ENCODE measurements at regions not wholly inside any gene's neighbourhood (a gene's known extent, or its start where the extent isn't known, plus 50 kb on each side); places are given as distances from the start of the nearest gene placed in this dataset.
"Not testable (repeated sequence)": the region's sequence is repeated elsewhere in the genome, so short reads cannot be mapped to it uniquely, and the experiment has no call there.

DNA sequence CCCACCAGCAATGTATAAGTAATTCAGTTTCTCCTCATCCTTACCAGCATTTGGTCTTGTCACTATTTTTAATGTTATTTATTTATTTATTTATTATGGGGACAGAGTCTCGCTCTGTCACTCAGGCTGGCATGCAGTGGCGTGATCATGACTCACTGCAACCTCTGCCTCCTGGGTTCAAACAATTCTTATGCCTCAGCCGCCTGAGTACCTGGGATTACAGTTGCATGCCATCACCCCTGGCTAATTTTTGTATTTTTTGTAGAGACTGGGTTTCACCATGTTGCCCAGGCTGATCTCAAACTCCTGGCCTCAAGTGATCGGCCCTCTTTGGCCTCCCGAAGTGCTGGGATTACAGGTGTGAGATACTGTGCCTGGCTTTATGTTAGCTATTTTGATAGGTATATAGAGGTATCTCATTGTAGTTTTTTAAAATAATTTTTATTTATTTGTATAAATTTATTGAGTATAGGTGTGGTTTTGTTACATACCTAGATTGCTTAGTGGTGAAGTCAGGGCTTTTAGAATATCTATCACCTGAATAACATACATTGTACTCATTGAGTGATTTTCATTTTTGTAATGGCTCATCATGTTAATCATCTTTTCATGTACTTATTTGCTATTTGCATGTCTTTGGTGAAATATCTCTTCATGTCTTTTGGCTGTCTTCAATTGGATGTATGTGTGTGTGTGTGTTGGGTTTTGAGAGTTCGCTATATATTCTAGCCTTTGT is 53.3 kb downstream of the TANC2 start:
- no peak for DNase-seq (ENCODE audit: low read depth)

DNA sequence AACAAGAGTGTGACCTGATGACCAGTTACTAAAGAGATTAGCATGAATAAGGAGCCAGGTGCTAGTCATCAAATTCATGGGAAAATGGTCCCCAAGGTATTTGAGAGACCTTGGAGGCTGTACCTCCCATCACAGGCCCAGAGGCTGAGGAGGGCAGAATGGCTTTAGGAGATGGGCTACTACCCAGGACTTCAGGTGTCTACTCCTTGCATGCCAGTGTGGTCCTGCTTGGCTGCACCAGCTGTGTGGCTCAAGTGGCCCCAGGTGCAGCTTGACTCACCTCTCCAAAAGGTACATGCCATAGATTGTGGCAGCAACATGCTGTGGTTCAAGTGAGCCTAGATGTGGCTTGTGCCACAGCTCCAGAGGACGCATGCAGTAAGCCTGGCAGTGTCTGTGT is 56.5 kb downstream of the TANC2 start:
- no peak for DNase-seq (ENCODE audit: low read depth)

DNA sequence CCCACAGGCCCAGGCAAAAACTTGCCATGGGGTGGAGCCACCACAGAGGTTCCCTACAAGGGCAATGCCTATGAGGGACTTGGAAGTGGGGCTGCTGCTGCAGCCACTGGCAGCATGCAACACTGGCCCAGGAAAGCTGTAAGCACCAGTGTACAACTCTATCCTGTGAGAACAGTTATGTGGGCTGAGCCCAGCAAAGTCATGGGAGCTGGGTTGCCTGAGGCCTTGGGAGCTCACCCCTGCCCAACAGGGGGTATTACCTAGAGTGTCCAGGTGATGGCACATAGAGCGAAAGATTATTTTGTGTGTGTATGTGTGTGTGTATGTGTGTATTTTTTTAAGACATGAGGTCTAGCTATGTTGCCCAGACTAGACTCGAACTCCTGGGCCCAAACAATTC is 57.0 kb downstream of the TANC2 start:
- no peak for DNase-seq (ENCODE audit: low read depth)

DNA sequence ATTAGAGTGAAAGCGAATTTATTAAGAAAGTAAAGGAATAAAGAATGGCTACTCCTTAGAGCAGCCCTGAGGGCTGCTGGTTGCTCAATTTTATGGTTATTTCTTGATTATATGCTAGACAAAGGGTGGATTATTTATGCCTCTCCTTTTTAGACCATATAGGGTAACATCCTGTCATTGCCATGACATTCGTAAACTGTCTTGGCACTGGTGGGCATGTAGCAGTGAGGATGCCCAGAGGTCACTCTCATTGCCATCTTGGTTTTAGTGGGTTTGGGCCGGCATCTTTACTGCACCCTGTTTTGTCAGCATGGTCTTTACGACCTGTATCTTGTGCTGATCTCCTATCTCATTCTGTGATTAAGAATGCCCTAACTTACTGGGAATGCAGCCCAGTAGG is 58.2 kb downstream of the TANC2 start:
- DNase-seq (ENCODE audit: low read depth), result peak; percentile 63

DNA sequence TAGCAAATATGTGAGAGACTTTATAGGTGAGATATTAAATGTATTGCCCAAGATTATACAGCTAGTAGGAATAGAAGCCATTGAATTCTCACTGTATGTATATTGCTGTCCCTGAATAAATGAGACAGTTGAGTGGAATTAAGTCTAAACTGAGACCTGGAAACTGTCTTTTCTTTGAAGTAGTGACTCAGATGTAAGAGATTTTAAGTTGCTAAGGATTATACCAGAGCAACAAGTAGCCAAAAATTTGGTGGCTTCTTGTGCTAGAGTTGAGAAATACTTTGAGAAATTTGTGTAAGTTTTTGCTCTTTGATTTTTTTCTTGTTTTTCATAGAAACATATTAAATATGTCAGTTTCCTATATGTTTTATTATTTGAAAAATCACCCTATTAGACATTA is 58.7 kb downstream of the TANC2 start:
- peak; percentile 51 for DNase-seq (ENCODE audit: low read depth)

DNA sequence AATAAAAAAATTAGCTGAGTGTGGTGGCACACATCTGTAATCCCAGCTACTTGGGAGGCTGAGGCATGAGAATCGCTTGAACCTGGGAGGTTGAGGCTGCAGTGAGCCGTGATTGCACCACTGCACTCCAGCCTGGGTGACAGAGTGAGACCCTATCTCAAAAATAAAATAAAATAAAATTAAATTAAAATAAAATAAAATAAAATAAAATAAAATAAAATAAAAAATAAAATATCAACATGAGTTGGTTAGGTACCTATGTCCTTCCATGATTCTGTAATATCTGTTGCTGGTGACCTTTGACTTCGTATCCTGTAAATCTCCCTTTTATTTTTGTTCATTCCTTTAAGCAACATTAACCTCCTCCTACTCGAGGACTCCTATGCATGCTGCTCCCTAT is 59.6 kb downstream of the TANC2 start:
- not testable (repeated sequence) for DNase-seq (ENCODE audit: low read depth)

DNA sequence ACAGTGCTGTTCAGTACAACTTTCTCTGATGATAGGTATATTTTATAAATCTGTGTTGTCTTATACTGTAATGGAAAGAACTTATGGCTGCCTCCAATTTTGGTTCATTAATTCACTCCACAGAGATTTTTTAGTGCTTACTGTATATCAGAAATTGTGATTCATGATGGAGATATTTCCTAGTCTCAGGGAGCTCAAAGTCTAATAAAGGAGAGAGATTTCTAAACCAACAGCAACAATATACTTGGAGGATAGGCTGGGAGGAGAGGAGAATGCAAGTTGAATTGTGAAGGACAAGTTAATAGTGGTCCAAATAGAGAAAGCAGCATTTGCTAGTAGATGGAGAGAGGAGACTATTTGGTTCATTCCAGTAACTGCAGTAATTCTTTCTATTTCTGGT is 63.5 kb downstream of the TANC2 start:
- DNase-seq (ENCODE audit: low read depth), result peak; percentile 47

DNA sequence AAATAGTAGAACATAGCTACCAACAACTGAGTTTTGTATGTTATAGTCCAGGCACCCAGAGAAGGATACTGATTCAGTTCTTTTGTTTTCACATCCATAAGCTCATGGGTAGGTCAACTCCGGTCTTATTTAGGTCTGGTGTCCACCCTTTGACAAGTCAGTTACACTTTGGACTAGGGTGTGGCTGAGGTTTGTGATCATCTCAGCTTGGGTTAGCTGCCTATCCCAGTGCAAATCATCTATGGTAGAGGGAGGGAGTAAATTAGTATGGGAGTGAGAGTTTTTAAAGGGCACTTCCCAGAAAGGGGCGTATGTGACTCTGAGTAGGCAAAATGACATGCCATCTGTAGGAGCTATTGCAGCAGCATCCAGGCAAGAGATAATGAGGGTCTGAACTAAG is 66.1 kb downstream of the TANC2 start:
- DNase-seq (ENCODE audit: low read depth), result no peak

DNA sequence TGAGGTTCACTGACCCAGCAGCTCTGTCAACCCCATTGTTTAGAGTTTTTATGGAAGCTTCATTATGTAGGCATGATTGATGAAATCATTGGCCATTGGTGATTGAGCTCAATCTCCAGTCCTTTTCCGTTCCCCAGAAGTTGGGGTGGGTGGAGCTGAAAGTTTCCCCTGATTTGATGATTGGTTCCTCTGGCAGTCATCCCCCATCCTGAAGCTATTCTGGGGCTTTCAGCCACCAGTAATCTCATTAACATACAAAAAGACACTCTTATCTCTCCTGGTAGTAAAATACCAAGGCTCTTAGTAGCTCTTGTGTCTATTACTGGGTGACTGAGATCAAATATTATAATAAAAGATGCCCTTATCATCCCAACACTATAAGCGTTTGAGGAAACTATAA is 67.1 kb downstream of the TANC2 start:
- DNase-seq (ENCODE audit: low read depth), result no peak

DNA sequence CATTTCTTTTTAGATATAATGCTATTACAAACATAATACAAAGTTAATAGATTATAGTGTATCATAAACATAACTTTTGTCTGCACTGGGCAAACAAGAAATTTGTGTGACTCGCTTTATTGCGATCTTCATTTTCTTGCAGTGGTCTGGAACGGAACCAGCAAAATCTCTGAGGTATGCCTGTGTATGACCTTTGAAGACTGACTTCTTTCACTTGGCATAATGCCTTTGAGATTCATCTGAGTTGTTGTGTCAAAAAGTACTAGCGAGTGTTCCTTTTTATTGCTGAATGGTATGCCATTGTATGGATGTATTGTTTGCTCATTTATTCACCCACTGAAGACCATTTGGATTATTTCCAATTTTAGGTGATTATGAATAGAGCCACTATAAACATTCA is 69.2 kb downstream of the TANC2 start:
- peak; percentile 63 for DNase-seq (ENCODE audit: low read depth)

DNA sequence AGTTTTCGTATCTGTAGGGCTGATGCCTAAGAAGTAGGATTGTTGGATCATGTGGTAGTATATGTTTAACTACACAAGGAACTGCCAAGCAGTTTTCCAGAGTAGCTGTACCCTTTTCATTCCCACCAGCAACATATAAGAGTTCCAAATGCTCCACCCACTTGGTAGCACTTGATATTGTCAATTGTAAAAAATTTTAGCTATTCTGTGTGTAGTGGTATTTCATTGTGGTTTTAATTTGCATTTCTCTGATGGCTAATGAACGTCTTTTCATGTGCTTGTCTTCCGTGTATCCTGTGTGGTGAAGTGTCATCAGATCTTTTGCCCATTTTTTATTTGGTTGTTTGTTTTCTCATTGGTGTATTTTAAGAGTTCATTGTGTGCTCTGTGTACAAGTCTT is 69.7 kb downstream of the TANC2 start:
- DNase-seq (ENCODE audit: low read depth), result peak; percentile 34

DNA sequence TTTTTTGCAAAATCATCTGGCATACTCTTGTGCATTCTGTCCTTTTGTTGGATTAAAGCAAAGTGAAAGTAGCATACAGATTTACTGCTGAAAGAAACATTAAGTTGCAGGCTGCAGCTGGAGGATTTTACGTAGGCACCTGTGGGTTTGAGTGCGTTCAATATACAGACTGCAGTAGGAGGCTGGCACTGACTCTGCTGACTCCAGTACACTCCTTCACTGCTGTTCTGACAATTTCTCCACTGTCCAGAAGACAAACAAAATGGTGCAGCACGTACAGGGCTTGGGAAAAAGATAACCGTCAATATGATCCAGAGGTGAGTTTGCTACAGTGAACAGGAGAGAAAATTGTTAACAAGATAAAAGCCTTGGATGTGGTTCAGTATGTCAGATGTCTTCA is 73.3 kb downstream of the TANC2 start:
- DNase-seq (ENCODE audit: low read depth), result no peak

DNA sequence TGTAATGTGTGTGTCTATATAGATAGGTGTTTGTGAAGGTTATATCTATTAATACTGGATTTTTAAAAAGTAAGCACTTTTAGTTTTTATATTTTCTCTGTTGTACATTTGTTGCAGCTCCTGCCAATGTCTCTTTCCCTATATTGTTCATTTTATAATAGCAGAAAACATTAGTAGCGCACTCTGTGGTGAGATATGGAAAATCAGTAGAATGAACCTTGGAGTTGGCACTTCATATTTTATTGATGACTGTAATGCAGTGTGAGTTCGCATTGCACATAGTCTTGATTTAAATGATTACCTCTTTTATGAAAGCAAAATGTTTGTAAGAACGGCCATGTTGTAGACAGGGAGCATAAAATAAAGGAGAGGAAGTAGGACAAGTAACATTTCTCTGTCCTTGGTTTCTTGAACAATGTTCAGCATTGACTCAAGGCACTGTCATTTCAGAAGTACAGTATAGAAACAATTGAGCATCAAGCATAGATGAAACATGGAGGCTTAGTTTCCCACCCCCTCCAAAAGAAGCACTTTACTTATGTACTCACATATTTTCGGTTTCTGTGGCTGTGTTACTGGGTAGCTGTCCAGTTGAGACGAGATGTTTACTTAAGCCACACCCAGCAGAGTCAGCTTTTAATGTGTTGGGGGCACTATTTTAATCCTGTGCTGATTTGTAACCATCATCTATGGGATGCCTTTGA is 74.0 kb downstream of the TANC2 start:
- DNase-seq (ENCODE audit: low read depth), result peak; percentile 62

DNA sequence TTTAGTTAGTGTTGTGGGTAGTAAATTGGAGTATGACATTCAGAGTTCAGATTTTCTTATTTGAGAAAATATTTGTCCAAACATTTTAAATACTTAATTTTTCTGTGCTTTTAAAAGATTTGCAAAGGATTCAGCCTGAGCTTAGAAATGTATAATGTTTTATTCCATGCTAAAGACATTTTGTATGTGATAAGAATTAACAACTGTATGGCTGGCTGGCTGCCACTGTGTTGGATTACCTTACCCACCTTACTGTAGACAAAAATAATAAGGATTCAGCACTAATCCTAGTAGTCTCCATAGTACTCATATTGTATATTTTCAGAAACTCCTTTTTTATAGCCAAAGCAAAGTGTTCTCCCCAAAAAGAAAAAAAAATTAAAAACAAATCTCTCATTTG is 74.8 kb downstream of the TANC2 start:
- no peak for DNase-seq (ENCODE audit: low read depth)

DNA sequence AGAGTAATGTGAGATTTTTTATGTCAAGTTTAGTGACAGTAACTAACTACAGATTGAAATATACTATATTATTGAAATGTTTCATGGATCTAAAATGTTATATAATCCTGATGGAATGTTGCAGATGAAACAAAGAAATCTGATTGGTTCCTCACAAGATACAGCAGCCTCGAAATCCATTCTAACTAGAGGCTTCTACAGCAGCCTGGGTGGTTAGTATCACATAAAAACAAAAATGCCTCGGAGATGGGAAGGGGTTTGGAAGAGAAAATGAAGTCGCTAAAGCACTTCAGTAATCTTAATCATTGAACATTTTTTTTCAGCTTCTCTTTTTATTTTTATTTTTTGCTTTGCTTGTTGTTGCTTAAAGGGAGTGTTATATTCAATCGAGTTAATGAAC is 75.2 kb downstream of the TANC2 start:
- DNase-seq (ENCODE audit: low read depth), result no peak

DNA sequence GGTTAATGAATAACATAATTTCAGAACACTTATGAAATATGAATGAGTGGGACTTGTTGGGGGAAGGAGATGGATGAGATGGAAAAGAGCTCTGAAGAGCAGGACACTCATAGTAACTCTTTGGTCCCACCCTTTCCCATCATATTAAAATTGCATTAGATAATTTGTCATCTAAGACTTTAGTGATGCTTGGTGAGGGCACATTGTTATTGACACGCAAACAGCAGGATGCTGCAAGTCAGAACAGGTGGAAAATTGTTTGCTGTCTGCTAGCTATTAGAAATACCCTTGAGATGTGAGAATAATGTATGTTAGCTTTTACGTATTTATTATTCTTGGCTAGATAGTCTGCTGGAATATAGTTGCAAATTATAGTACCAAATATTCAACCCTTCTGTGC is 75.7 kb downstream of the TANC2 start:
- DNase-seq (ENCODE audit: low read depth), result no peak

DNA sequence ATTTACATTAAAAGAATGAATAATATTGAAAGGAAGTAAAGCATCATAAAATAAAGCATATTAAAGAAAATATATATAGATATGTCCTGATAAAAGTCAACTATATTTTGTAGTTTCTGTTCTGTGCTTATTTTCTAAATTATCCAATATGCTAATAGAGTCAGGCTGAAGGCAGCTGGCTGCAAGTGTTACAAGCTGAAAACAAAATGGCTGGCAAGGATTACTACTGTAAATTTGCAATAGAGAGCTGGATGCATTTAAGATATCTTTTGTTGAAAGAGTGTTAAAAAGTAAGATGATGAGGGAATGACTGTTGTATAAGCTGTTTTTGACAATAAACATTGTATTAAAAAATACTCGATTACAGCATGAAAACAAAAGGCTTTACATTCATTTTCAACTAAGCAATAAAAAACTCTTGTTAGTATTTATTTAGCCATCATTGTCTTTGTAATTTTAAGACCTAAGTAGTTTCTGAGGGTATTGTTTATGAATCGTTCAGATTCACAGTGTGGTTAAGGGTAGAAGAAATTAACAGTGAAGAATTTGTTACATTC is 76.3 kb downstream of the TANC2 start:
- DNase-seq (ENCODE audit: low read depth), result no peak

DNA sequence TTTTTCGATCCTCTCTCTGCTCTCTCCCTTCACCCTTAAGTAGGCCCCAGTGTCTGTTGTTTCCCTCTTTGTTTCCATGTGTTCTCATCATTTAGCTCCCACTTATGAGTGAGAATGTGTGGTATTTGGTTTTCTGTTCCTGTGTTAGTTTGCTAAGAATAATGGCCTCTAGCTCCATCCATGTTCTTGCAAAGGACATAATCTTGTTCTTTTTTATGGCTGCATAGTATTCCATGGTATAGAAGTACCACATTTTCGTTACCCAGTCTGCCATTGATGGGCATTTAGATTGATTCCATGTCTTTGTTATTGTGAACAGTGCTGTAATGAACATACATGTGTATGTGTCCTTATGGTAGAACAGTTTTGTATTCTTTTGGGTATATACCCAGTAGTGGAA is 91.5 kb downstream of the TANC2 start:
- DNase-seq (ENCODE audit: low read depth), result not testable (repeated sequence)

DNA sequence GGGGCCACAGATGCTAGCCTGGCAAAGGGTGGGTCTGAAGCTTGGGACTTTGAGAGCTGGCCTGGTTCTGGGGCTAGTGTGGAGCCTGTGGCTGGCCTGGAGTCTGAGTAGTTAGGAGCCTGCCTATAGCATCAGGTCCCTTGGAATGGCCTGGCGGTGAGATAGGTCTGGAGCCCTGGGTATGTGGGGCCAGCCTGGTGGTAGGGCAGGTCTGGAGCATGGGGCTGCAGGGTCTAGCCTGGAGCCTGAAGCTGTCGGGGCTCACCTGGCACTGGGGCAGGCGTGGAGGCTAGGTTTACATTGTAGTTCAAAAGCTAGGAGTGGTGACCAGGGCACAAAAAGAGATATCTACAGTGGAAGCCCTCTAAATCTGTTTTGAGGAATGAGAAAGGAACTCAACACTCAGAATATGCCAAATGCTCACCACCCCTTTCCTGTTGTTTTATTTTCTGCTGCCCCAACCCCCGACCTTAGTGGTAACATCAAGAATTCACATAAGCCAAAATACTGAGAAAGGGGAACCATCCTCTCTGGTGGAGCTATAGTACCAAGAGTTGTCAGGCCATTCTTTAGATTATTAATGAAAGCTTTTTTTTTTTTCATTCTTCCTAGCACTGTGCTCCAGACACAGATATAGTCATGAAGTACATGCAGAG is 100.3 kb downstream of the TANC2 start:
- DNase-seq (ENCODE audit: low read depth), result no peak

DNA sequence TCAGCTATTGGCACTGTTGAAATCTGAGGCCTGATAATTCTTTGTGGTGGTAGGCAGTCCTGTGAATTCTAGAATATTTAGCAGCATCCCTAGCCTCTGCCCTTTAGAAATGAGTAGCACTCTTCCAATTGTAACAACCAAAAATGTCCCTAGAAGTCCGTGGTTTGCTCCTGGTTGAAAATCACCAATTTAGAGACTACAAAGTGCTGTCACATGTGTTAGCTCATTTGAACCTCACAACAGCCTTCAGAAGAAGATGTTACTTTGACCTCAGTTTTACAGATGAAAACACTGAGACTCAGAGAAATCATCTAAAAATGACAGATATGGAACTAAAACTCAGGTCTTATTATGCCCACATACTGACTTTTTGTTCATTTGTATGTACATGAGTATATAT is 103.2 kb downstream of the TANC2 start:
- no peak for DNase-seq (ENCODE audit: low read depth)

DNA sequence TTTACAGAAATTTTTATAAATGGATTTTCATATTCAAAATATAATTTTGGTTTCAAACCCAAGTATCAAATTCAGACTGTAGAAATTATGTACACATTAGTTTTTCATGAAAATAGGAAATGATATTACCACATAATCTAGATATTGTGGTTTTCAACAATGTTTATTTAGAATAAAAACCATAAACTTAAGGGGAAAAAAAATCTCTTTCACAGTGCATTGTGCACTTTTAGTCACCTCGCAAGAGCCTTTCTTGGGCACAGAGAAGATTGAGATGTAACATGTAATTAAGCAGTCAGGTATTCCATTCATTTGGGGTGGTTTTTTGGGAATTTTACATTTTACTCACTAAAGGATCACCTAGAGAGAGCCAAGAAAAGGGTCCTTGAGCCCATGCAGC is 104.0 kb downstream of the TANC2 start:
- DNase-seq (ENCODE audit: low read depth), result no peak

DNA sequence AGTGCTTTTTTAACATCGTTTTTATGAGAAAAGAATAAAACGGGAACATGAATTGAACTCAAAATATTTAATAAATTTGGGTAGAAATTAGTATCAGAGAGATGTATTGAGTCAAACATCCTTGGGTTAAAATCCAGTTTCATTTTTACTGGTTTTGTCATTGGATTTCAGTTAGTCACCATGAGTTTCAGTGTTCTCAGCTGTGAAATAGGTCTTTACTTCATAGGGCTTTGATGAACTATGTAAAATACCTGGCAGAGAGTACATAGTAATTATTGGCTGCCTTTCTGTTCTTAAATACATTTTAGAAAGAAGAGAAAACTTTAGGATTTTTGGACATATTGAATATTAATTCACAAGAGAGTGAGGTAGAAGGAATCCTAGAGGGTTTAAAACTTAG is 105.8 kb downstream of the TANC2 start:
- no peak for DNase-seq (ENCODE audit: low read depth)

DNA sequence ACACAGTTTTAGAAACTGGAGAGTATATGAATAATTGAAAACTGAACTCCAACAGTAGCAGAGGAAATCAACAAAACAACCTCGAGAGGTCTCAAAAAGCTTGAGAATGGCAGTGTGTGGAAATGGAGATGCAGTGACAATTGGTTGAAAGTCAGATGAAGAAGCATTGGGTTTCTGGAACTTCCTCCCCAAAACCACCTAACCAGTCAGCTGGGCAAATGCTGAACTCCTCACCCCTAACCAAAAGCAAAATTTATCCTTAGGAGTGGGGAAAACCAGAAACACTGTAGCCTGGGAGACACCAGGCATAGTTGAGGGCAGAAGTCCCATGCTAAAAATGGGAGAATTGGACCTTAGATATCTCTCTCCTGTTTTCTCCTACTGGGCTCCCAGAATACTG is 109.9 kb downstream of the TANC2 start:
- peak; percentile 11 for DNase-seq (ENCODE audit: low read depth)

All from RPMI7951 (cell line).